HEK293 (cell line): ENCODE measurements at regions not wholly inside any gene's neighbourhood (a gene's known extent, or its start where the extent isn't known, plus 50 kb on each side); places are given as distances from the start of the nearest gene placed in this dataset.

Experiments used
- ATF2 ChIP-seq: fragments of 450-650 bp; formaldehyde crosslinking; IDR thresholded peaks from 2 replicates; pipeline ENCODE4 v1.5.1; 2016; ENCODE audit warnings: missing biosample characterization, missing genetic modification characterization, low read depth
- HOXC10 ChIP-seq: sonication (generic); formaldehyde crosslinking; IDR thresholded peaks from 2 replicates; pipeline ENCODE4 v1.8.1; 2023; ENCODE audit warnings: mild to moderate bottlenecking, missing genetic modification reagents
- KLF16 ChIP-seq: fragments of 450-650 bp; formaldehyde crosslinking; IDR thresholded peaks from 2 replicates; pipeline ENCODE4 v1.5.1; 2017; ENCODE audit warnings: missing biosample characterization, missing genetic modification characterization
- ZNF391 ChIP-seq: fragments of 450-650 bp; formaldehyde crosslinking; IDR thresholded peaks from 2 replicates; pipeline ENCODE4 v1.5.1; 2016; ENCODE audit warnings: low read depth, missing biosample characterization, missing genetic modification characterization, borderline replicate concordance
- TF ChIP-seq, protein P1 (sequence below): fragments of 450-650 bp; formaldehyde crosslinking; IDR thresholded peaks from 2 replicates; pipeline ENCODE4 v1.5.1; 2016; ENCODE audit warnings: missing biosample characterization, missing genetic modification characterization

- TF ChIP-seq, protein P1, sequence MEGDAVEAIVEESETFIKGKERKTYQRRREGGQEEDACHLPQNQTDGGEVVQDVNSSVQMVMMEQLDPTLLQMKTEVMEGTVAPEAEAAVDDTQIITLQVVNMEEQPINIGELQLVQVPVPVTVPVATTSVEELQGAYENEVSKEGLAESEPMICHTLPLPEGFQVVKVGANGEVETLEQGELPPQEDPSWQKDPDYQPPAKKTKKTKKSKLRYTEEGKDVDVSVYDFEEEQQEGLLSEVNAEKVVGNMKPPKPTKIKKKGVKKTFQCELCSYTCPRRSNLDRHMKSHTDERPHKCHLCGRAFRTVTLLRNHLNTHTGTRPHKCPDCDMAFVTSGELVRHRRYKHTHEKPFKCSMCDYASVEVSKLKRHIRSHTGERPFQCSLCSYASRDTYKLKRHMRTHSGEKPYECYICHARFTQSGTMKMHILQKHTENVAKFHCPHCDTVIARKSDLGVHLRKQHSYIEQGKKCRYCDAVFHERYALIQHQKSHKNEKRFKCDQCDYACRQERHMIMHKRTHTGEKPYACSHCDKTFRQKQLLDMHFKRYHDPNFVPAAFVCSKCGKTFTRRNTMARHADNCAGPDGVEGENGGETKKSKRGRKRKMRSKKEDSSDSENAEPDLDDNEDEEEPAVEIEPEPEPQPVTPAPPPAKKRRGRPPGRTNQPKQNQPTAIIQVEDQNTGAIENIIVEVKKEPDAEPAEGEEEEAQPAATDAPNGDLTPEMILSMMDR: no peak
- no peak for TF ChIP-seq HOXC10 (CRISPR knock-in tag)
- no peak for TF ChIP-seq ATF2 (tag by site-specific recombination)
- no peak for TF ChIP-seq ZNF391 (tag by site-specific recombination)
- no peak for TF ChIP-seq KLF16 (tag by site-specific recombination)
These were observed 476.9 kb upstream of the CADM1 start for GRCh38 chr11:115981104-115981481.
